SU-DHL-6 (cell line): ENCODE measurements at regions not wholly inside any gene's neighbourhood (a gene's known extent, or its start where the extent isn't known, plus 50 kb on each side); places are given as distances from the start of the nearest gene placed in this dataset.

ENCODE experiments used
- EZH2phosphoT487 ChIP-seq: fragments of 200-600 bp; sonication (generic), shearing (Covaris generic); conservative IDR thresholded peaks from 2 replicates; pipeline ENCODE4 v1.6.1; 2018; ENCODE audit warnings: mild to moderate bottlenecking, antibody characterized with exemption, low read length, moderate library complexity, mixed read lengths
- TF ChIP-seq, protein P1 (sequence below): fragments of 200-600 bp; sonication (generic); IDR thresholded peaks from one replicate; pipeline ENCODE4 v1.5.1; 2017; ENCODE audit warnings: antibody characterized with exemption, mild to moderate bottlenecking, low read length, moderate library complexity; ENCODE audit not compliant: insufficient read depth, poor library complexity, severe bottlenecking

DNA sequence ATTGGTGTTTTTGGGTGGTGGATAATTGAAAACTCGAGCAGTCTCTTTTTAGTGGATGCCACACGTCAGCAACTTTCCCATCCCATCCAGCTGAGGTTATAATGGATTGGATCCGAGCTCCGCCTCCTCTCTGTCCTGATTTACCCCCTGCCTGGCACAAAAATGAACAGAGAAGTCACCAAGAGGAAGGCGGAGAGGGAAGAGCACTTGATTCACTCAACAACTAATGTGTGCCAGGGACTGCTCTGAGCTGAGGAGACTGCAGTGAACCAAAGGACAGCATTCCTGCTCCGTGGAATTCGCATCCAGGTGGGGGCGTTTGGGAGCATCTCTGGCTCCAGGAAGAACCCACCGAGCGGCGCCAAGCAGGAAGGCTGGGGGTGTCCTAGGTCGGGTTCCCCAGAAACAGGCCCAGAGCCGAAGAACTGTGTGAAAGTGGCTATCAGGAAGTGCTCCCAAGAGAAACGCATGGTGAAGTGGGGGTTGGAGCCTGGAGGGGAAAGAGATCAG, 95.8 kb upstream of the NAA20 start:
- TF ChIP-seq, protein P1, sequence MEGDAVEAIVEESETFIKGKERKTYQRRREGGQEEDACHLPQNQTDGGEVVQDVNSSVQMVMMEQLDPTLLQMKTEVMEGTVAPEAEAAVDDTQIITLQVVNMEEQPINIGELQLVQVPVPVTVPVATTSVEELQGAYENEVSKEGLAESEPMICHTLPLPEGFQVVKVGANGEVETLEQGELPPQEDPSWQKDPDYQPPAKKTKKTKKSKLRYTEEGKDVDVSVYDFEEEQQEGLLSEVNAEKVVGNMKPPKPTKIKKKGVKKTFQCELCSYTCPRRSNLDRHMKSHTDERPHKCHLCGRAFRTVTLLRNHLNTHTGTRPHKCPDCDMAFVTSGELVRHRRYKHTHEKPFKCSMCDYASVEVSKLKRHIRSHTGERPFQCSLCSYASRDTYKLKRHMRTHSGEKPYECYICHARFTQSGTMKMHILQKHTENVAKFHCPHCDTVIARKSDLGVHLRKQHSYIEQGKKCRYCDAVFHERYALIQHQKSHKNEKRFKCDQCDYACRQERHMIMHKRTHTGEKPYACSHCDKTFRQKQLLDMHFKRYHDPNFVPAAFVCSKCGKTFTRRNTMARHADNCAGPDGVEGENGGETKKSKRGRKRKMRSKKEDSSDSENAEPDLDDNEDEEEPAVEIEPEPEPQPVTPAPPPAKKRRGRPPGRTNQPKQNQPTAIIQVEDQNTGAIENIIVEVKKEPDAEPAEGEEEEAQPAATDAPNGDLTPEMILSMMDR: no peak
- no peak for TF ChIP-seq EZH2phosphoT487
